OCI-LY1 (cell line): ENCODE measurements at regions not wholly inside any gene's neighbourhood (a gene's known extent, or its start where the extent isn't known, plus 50 kb on each side); places are given as distances from the start of the nearest gene placed in this dataset.

Experiments used
- H2AFZ ChIP-seq: fragments of 200-600 bp; sonication (generic), shearing (Covaris generic); 2 replicates; pipeline ENCODE4 v1.6.0; 2014; ENCODE audit warnings: antibody characterized with exemption, mild to moderate bottlenecking, low read length
- H3F3A ChIP-seq: fragments of 200-600 bp; sonication (generic), shearing (Covaris generic); 2 replicates; pipeline ENCODE4 v1.6.0; 2014; ENCODE audit warnings: mild to moderate bottlenecking, antibody characterized with exemption, low read length, moderate library complexity; ENCODE audit not compliant: insufficient read depth
- H3K27ac ChIP-seq: fragments of 200-600 bp; sonication (generic); 2 replicates; pipeline ENCODE4 v1.5.1; 2014; ENCODE audit warnings: low read length, mixed run types, mild to moderate bottlenecking, low read depth; ENCODE audit not compliant: poor library complexity, severe bottlenecking
- H3K27me3 ChIP-seq: fragments of 200-600 bp; sonication (generic); 2 replicates; pipeline ENCODE4 v1.6.0; 2014; ENCODE audit warnings: antibody characterized with exemption, mild to moderate bottlenecking, low read length, moderate library complexity; ENCODE audit not compliant: insufficient read depth
- H3K36me3 ChIP-seq: fragments of 200-600 bp; sonication (generic); 2 replicates; pipeline ENCODE4 v1.6.1; 2014; ENCODE audit warnings: mild to moderate bottlenecking, antibody characterized with exemption, low read length, moderate library complexity, mixed read lengths; ENCODE audit not compliant: insufficient read depth
- H3K4me1 ChIP-seq: fragments of 200-600 bp; sonication (generic); 2 replicates; pipeline ENCODE4 v1.5.1; 2014; ENCODE audit warnings: mild to moderate bottlenecking, low read length, moderate library complexity; ENCODE audit not compliant: insufficient read depth, severe bottlenecking
- H3K4me2 ChIP-seq: fragments of 200-600 bp; sonication (generic), shearing (Covaris generic); 2 replicates; pipeline ENCODE4 v1.6.1; 2014; ENCODE audit warnings: low read length
- H3K4me3 ChIP-seq: fragments of 200-600 bp; sonication (generic); 2 replicates; pipeline ENCODE4 v1.5.1; 2014; ENCODE audit warnings: low read length, low read depth, mild to moderate bottlenecking, mixed read lengths; ENCODE audit not compliant: poor library complexity, severe bottlenecking
- H3K79me2 ChIP-seq: fragments of 200-600 bp; shearing (Covaris generic); 2 replicates; pipeline ENCODE4 v1.6.1; 2016; ENCODE audit warnings: mixed run types, low read length, mixed read lengths; ENCODE audit not compliant: insufficient read depth
- H3K9ac ChIP-seq: fragments of 200-600 bp; sonication (generic), shearing (Covaris generic); 2 replicates; pipeline ENCODE4 v1.6.1; 2014; ENCODE audit warnings: mild to moderate bottlenecking, low read length, mixed read lengths
- H3K9me2 ChIP-seq: fragments of 200-600 bp; sonication (generic), shearing (Covaris generic); 2 replicates; pipeline ENCODE4 v1.6.1; 2014; ENCODE audit warnings: low read depth, mild to moderate bottlenecking, low read length, mixed read lengths
- H3K9me3 ChIP-seq: fragments of 200-600 bp; shearing (Covaris generic); 2 replicates; pipeline ENCODE4 v1.6.1; 2014; ENCODE audit warnings: low read length, mixed read lengths
- H4K20me1 ChIP-seq: fragments of 200-600 bp; sonication (generic), shearing (Covaris generic); 2 replicates; pipeline ENCODE4 v1.6.0; 2016; ENCODE audit warnings: mild to moderate bottlenecking, low read length; ENCODE audit not compliant: insufficient read depth
- CTCF ChIP-seq: fragments of 200-600 bp; sonication (generic), shearing (Covaris generic); IDR thresholded peaks from 2 replicates; pipeline ENCODE4 v1.5.1; 2017; ENCODE audit warnings: mild to moderate bottlenecking, antibody characterized with exemption, low read length, moderate library complexity, mixed read lengths
- EZH2 ChIP-seq: fragments of 200-600 bp; sonication (generic), shearing (Covaris generic); IDR thresholded peaks from 2 replicates; pipeline ENCODE4 v1.8.0; 2017; ENCODE audit warnings: borderline replicate concordance, mixed run types, mild to moderate bottlenecking, antibody characterized with exemption, low read length, moderate library complexity, mixed read lengths

GRCh38 chr7:86969865-86970264 lies 89.6 kb downstream of the ELAPOR2 start:
- Histone ChIP-seq H3K27ac (no peak overlapping the region), H3K4me2 (no peak overlapping the region), H3K4me3 (no peak overlapping the region), H3K36me3 (no peaks in the 10 kb centered on the region), H2AFZ (no peak overlapping the region), H3F3A (no peaks in the 10 kb centered on the region), H3K9me2 (no peaks in the 10 kb centered on the region), H3K9ac (no peak overlapping the region), H4K20me1 (no peaks in the 10 kb centered on the region), H3K79me2 (no peaks in the 10 kb centered on the region), H3K27me3 (no peaks in the 10 kb centered on the region), H3K9me3 (no peaks in the 10 kb centered on the region), H3K4me1 (peaks cover 18% of the 10 kb centered on the region)
- TF ChIP-seq CTCF (no peak), EZH2 (no peak)

- TF ChIP-seq CTCF (no peak), EZH2 (no peak)
- Histone ChIP-seq H3K4me1 (peaks cover 18% of the 10 kb centered on the region), H3K36me3 (no peaks in the 10 kb centered on the region), H3K4me3 (no peak overlapping the region), H3K9ac (no peak overlapping the region), H3K9me2 (no peaks in the 10 kb centered on the region), H3K4me2 (no peak overlapping the region), H3K9me3 (no peaks in the 10 kb centered on the region), H3K27me3 (no peaks in the 10 kb centered on the region), H2AFZ (no peak overlapping the region), H4K20me1 (no peaks in the 10 kb centered on the region), H3K27ac (no peak overlapping the region), H3K79me2 (no peaks in the 10 kb centered on the region), H3F3A (no peaks in the 10 kb centered on the region)
These were observed 90.8 kb downstream of the ELAPOR2 start for GRCh38 chr7:86968618-86969017.

GRCh38 chr7:86966916-86967315 lies 92.5 kb downstream of the ELAPOR2 start:
- H3K27ac ChIP-seq: no peak overlapping the region
- H2AFZ ChIP-seq: no peak overlapping the region
- no peaks in the 10 kb centered on the region for H3K36me3 ChIP-seq
- H3K9me3 ChIP-seq: no peaks in the 10 kb centered on the region
- no peaks in the 10 kb centered on the region for H3K9me2 ChIP-seq
- H4K20me1 ChIP-seq: no peaks in the 10 kb centered on the region
- no peaks in the 10 kb centered on the region for H3F3A ChIP-seq
- H3K4me1 ChIP-seq: peaks cover 16% of the 10 kb centered on the region
- TF ChIP-seq EZH2 (no peak), CTCF (no peak)
- H3K4me3 ChIP-seq: no peak overlapping the region
- H3K79me2 ChIP-seq: no peaks in the 10 kb centered on the region
- H3K4me2 ChIP-seq: no peak overlapping the region
- H3K9ac ChIP-seq: no peak overlapping the region
- no peaks in the 10 kb centered on the region for H3K27me3 ChIP-seq
